ENCODE measurements at regions not wholly inside any gene's neighbourhood (a gene's known extent, or its start where the extent isn't known, plus 50 kb on each side); places are given as distances from the start of the nearest gene placed in this dataset.

DNA sequence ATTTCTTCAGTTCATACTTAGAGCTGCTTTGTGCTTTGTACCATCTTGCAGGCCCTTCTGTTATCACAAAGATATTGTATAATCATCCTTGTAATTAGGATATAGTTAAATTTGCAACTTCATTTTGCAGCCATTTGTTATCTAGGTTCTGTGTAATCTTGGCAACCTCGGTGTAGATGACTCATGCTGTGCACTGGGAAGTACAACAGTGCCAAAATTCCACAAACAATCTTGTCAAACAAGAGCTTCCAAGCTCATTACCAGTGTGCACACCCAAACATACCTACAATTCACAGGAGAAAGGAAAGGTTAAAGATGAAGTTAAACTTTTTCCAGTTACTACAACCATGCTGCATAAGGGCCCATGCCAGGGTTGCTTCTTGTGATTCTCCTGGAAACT is 1231.8 kb downstream of the CDH11 start:
- TF ChIP-seq, protein P1, sequence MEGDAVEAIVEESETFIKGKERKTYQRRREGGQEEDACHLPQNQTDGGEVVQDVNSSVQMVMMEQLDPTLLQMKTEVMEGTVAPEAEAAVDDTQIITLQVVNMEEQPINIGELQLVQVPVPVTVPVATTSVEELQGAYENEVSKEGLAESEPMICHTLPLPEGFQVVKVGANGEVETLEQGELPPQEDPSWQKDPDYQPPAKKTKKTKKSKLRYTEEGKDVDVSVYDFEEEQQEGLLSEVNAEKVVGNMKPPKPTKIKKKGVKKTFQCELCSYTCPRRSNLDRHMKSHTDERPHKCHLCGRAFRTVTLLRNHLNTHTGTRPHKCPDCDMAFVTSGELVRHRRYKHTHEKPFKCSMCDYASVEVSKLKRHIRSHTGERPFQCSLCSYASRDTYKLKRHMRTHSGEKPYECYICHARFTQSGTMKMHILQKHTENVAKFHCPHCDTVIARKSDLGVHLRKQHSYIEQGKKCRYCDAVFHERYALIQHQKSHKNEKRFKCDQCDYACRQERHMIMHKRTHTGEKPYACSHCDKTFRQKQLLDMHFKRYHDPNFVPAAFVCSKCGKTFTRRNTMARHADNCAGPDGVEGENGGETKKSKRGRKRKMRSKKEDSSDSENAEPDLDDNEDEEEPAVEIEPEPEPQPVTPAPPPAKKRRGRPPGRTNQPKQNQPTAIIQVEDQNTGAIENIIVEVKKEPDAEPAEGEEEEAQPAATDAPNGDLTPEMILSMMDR (IDR thresholded peaks at IDR 0.05): no peak
- TF ChIP-seq POLR2A (IDR thresholded peaks at IDR 0.05): no peak

Data from thyroid gland (tissue), 4 donors.